Adrenal gland (tissue), 9 donors: ENCODE measurements at regions not wholly inside any gene's neighbourhood (a gene's known extent, or its start where the extent isn't known, plus 50 kb on each side); places are given as distances from the start of the nearest gene placed in this dataset.

Experiments used
- DNase-seq, 7 donors: peaks; one replicate each; pipeline ENCODE4 v3.0.0-alpha.2; 2019 to 2020
- H3K27ac ChIP-seq, 5 donors: fragments of 200-600 bp; sonication (generic) in 4 of 5; 1 replicate in 3 of 5; 2 replicates in 2 of 5; pipeline versions ENCODE4 v1.5.1 to v1.8.0; 2016 to 2020; ENCODE audit warnings: mild to moderate bottlenecking in 1 of 5
- H3K27me3 ChIP-seq: fragments of 200-600 bp; 2 replicates; pipeline ENCODE4 v1.8.0; 2021
- H3K36me3 ChIP-seq, 2 donors: fragments of 200-600 bp; replicated peaks in 1 of 2; 1 replicate in 1 of 2; 2 replicates in 1 of 2; pipeline versions ENCODE4 v1.5.1 to v1.8.0; 2018 to 2022
- H3K4me1 ChIP-seq, 2 donors: fragments of 200-600 bp; replicated peaks in 1 of 2; 1 replicate in 1 of 2; 2 replicates in 1 of 2; pipeline versions ENCODE4 v1.5.1 to v1.8.0; 2018 to 2021
- H3K4me3 ChIP-seq, 4 donors: fragments of 200-600 bp; sonication (generic) in 3 of 4; one replicate each; pipeline ENCODE4 v1.5.1; 2016 to 2018
- H3K9me3 ChIP-seq, 3 donors: fragments of 200-600 bp; sonication (generic) in 1 of 3; replicated peaks in 1 of 3; 1 replicate in 2 of 3; 2 replicates in 1 of 3; pipeline versions ENCODE4 v1.5.1 to v1.8.0; 2016 to 2021
- CTCF ChIP-seq, 6 experiments: fragments of 450-650 bp in 4 of 6; fragments of 200-600 bp in 2 of 6; sonication (generic) in 1 of 6; IDR thresholded peaks; 1 replicate in 5 of 6; 2 replicates in 1 of 6; pipeline versions ENCODE4 v1.5.1 to v1.8.0; 2016 to 2021; ENCODE audit warnings: antibody characterized with exemption in 6 of 6, mild to moderate bottlenecking in 2 of 6, moderate library complexity in 1 of 6
- POLR2A ChIP-seq, 2 donors: fragments of 450-650 bp; IDR thresholded peaks; one replicate each; pipeline ENCODE4 v1.6.1; 2017; ENCODE audit warnings: antibody characterized with exemption in 2 of 2, mild to moderate bottlenecking in 2 of 2, moderate library complexity in 1 of 2
- WGBS, 4 donors: extraction: QIAGEN DNeasy Blood & Tissue Kit in 2 of 4; methylation state at CpG; one replicate each; pipeline versions ENCODE4 v1.1.5 to v1.1.7; 2013 to 2017; 5-methylcytosine and 5-hydroxymethylcytosine counted together
- intact Hi-C, 2 donors: fragments of 100-400 bp; cut with DNase I; formaldehyde crosslinking; loops; one replicate each; pipeline versions ENCODE4 v1.14.1 to v1.15.0; 2022 to 2023
- donor health status: healthy with polysubstance abuse.
- donor health status: Bipolar disorder and iron deficiency.
- donor health status: DM: yes; HTN: yes; CAD: no.
- donor health status: DM: no; HTN: no; CAD: no.
- donor health status: DM: no; HTN: no; CAD: no.

GRCh38 chr18:7457262-7457661 lies 109.9 kb upstream of the PTPRM start:
- Histone ChIP-seq H3K4me1 (no peaks in the 10 kb centered on the region), H3K36me3 (no peaks in the 10 kb centered on the region), H3K9me3 (no peaks in the 10 kb centered on the region), H3K27me3 (no peaks in the 10 kb centered on the region), H3K4me3 (no peak overlapping the region), H3K27ac (no peak overlapping the region)
- intact Hi-C loops = loop anchor here in 1 of 2 donors (10.0 kb wide), 1 partner anchor 182 kb away; no protein-coding TSS in a partner anchor
- TF ChIP-seq POLR2A (IDR thresholded peaks at IDR 0.05) (no peak), CTCF (IDR thresholded peaks at IDR 0.05) (no peak)
- 74 to 85% (median 77%) methylated on average over 5 to 6 of the region's 6 CpGs for WGBS, 4 donors
- no peak for DNase-seq

GRCh38 chr18:7458884-7459283 lies 108.2 kb upstream of the PTPRM start:
- Histone ChIP-seq H3K4me1 (no peaks in the 10 kb centered on the region), H3K4me3 (no peak overlapping the region), H3K27me3 (no peaks in the 10 kb centered on the region), H3K9me3 (no peaks in the 10 kb centered on the region), H3K36me3 (no peaks in the 10 kb centered on the region), H3K27ac (no peak overlapping the region)
- no peak for DNase-seq
- TF ChIP-seq POLR2A (IDR thresholded peaks at IDR 0.05) (no peak), CTCF (IDR thresholded peaks at IDR 0.05) (no peak)
- intact Hi-C loops = loop anchor here in 1 of 2 donors (10.0 kb wide), 1 partner anchor 184 kb away; no protein-coding TSS in a partner anchor
- WGBS, 4 donors = 48 to 80% (median 49%) methylated on average over 1 of the region's 1 CpG; no CpG with 5 or more reads in 1 of the 4 donors

- TF ChIP-seq CTCF (IDR thresholded peaks at IDR 0.05) = no peak
- TF ChIP-seq POLR2A (IDR thresholded peaks at IDR 0.05) = no peak
- intact Hi-C loops = loop anchor here in 1 of 2 donors (10.0 kb wide), 1 partner anchor 185 kb away; no protein-coding TSS in a partner anchor
Observed at GRCh38 chr18:7459851-7460770, 107.0 kb upstream of the PTPRM start.

GRCh38 chr18:7464245-7464966 lies 102.7 kb upstream of the PTPRM start:
- Histone ChIP-seq H3K4me3 (no peak overlapping the region), H3K9me3 (no peaks in the 10 kb centered on the region), H3K36me3 (no peaks in the 10 kb centered on the region), H3K27me3 (no peaks in the 10 kb centered on the region), H3K4me1 (no peaks in the 10 kb centered on the region), H3K27ac (no peak overlapping the region)
- no peak for DNase-seq
- 65 to 93% (median 83%) methylated on average over 1 of the region's 1 CpG for WGBS, 4 donors
- TF ChIP-seq CTCF (IDR thresholded peaks at IDR 0.05) (no peak), POLR2A (IDR thresholded peaks at IDR 0.05) (no peak)
- intact Hi-C loops = no loop called here

More at GRCh38 chr18:7459851-7460770, 107.0 kb upstream of the PTPRM start:
- H3K27ac ChIP-seq = no peak overlapping the region
- no peaks in the 10 kb centered on the region for H3K36me3 ChIP-seq
- H3K4me3 ChIP-seq = no peak overlapping the region
- no peaks in the 10 kb centered on the region for H3K27me3 ChIP-seq
- no peaks in the 10 kb centered on the region for H3K9me3 ChIP-seq
- 55 to 70% (median 63%) methylated on average over 21 to 25 of the region's 25 CpGs for WGBS, 4 donors
- no peak for DNase-seq
- H3K4me1 ChIP-seq = no peaks in the 10 kb centered on the region
